ENCODE measurements at regions not wholly inside any gene's neighbourhood (a gene's known extent, or its start where the extent isn't known, plus 50 kb on each side); places are given as distances from the start of the nearest gene placed in this dataset.

DNA sequence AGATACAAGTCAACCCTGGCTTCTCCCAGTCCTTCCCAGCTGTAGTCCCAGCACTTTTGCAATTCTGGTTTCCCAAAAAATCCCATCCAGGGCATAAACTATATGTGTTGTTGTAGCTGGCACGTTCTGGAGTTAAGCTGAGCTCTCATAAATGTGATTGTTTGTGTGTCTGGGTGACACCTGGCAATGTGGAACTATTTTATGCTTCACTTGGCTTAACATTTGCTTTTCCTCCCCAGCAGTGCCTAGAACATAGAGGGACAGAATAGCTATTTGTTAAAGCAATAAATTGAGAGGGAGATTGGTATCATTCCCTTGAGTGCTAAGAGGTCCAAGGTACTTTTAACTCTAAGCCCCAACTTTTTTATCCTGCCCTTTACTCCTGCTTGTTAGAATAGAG lies 575.9 kb upstream of the NOX3 start:
- TF ChIP-seq, protein P1, sequence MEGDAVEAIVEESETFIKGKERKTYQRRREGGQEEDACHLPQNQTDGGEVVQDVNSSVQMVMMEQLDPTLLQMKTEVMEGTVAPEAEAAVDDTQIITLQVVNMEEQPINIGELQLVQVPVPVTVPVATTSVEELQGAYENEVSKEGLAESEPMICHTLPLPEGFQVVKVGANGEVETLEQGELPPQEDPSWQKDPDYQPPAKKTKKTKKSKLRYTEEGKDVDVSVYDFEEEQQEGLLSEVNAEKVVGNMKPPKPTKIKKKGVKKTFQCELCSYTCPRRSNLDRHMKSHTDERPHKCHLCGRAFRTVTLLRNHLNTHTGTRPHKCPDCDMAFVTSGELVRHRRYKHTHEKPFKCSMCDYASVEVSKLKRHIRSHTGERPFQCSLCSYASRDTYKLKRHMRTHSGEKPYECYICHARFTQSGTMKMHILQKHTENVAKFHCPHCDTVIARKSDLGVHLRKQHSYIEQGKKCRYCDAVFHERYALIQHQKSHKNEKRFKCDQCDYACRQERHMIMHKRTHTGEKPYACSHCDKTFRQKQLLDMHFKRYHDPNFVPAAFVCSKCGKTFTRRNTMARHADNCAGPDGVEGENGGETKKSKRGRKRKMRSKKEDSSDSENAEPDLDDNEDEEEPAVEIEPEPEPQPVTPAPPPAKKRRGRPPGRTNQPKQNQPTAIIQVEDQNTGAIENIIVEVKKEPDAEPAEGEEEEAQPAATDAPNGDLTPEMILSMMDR (IDR thresholded peaks at IDR 0.05) = no peak
- TF ChIP-seq POLR2A (IDR thresholded peaks at IDR 0.05) = no peak
